Keratinocyte (primary cell): ENCODE measurements at regions not wholly inside any gene's neighbourhood (a gene's known extent, or its start where the extent isn't known, plus 50 kb on each side); places are given as distances from the start of the nearest gene placed in this dataset.

Experiments used
- DNase-seq: peaks from one replicate; pipeline ENCODE4 v3.0.0-alpha.2; 2011; ENCODE audit warnings: low read depth, missing footprints, low spot score
- FAIRE-seq: peaks from 2 replicates; lab custom pipeline; 2011; peaks lifted over from hg19 to GRCh38; lab: Jason Lieb, UNC
- H2AFZ ChIP-seq: 2 replicates; pipeline ENCODE4 v1.6.0; 2012; ENCODE audit warnings: low read length, control low read depth, inconsistent platforms; ENCODE audit not compliant: control insufficient read depth
- H3K27ac ChIP-seq: 2 replicates; pipeline ENCODE4 v1.5.1; 2011; ENCODE audit warnings: low read length; ENCODE audit not compliant: control insufficient read depth, insufficient read depth
- H3K27me3 ChIP-seq: 3 replicates; pipeline ENCODE4 v1.6.0; 2011; ENCODE audit warnings: low read length; ENCODE audit not compliant: control insufficient read depth, insufficient read depth; ENCODE audit errors: extremely low read depth
- H3K36me3 ChIP-seq, 2 experiments: 2 replicates in 1 of 2; 3 replicates in 1 of 2; pipeline ENCODE4 v1.5.1; 2011; ENCODE audit warnings: low read length in 2 of 2, mild to moderate bottlenecking in 1 of 2; ENCODE audit not compliant: control insufficient read depth in 2 of 2, insufficient read depth in 2 of 2; ENCODE audit errors: extremely low read depth in 1 of 2
- H3K4me1 ChIP-seq: 3 replicates; pipeline ENCODE4 v1.5.1; 2011; ENCODE audit warnings: low read length; ENCODE audit not compliant: control insufficient read depth, insufficient read depth; ENCODE audit errors: extremely low read depth
- H3K4me2 ChIP-seq: 3 replicates; pipeline ENCODE4 v1.6.0; 2011; ENCODE audit warnings: low read depth, low read length; ENCODE audit not compliant: control insufficient read depth, insufficient read depth; ENCODE audit errors: extremely low read depth
- H3K4me3 ChIP-seq, 3 experiments: fragments of 200-600 bp in 1 of 3; sonication (generic) in 1 of 3; 2 replicates in 2 of 3; 3 replicates in 1 of 3; pipeline ENCODE4 v1.5.1; 2011 to 2016; ENCODE audit warnings: low read length in 3 of 3, mild to moderate bottlenecking in 3 of 3, control low read depth in 2 of 3, inconsistent platforms in 1 of 3, low read depth in 1 of 3, mixed read lengths in 1 of 3, mixed run types in 1 of 3, moderate library complexity in 1 of 3; ENCODE audit not compliant: control insufficient read depth in 2 of 3, insufficient read depth in 2 of 3; ENCODE audit errors: extremely low read depth in 1 of 3
- H3K79me2 ChIP-seq: 2 replicates; pipeline ENCODE4 v1.6.0; 2012; ENCODE audit warnings: low read length; ENCODE audit not compliant: control insufficient read depth, insufficient read depth
- H3K9ac ChIP-seq: 3 replicates; pipeline ENCODE4 v1.6.0; 2011; ENCODE audit warnings: low read length; ENCODE audit not compliant: control insufficient read depth, insufficient read depth; ENCODE audit errors: extremely low read depth
- H3K9me1 ChIP-seq: 3 replicates; pipeline ENCODE4 v1.6.0; 2011; ENCODE audit warnings: low read length; ENCODE audit not compliant: control insufficient read depth, insufficient read depth; ENCODE audit errors: extremely low read depth
- H3K9me3 ChIP-seq: 2 replicates; pipeline ENCODE4 v1.5.1; 2012; ENCODE audit warnings: low read depth, low read length; ENCODE audit not compliant: control insufficient read depth
- H4K20me1 ChIP-seq: 3 replicates; pipeline ENCODE4 v1.6.0; 2011; ENCODE audit warnings: low read length; ENCODE audit not compliant: control insufficient read depth, insufficient read depth; ENCODE audit errors: extremely low read depth
- EZH2 ChIP-seq: IDR thresholded peaks from one replicate; pipeline ENCODE4 v1.6.1; 2012; ENCODE audit warnings: inconsistent platforms, mild to moderate bottlenecking, low read length, moderate library complexity
- dilution Hi-C: fragments of 300-500 bp; cut with MboI; formaldehyde crosslinking; loops from one replicate; pipeline ENCODE4 v1.7.0; 2020; ENCODE audit warnings: low sequenced_read_pairs; ENCODE audit not compliant: extremely low pct_ligation_motif_present
- TF ChIP-seq, protein P1 (sequence below), 3 experiments: IDR thresholded peaks in 1 of 3; conservative IDR thresholded peaks in 1 of 3; optimal IDR thresholded peaks in 1 of 3; 2 replicates in 2 of 3; 3 replicates in 1 of 3; pipeline versions ENCODE3 to v1.5.1; 2011; ENCODE audit warnings: low read length in 3 of 3, mild to moderate bottlenecking in 3 of 3, moderate library complexity in 2 of 3, control low read depth in 1 of 3, inconsistent platforms in 1 of 3; ENCODE audit not compliant: insufficient read depth in 2 of 3; ENCODE audit errors: extremely low read depth in 1 of 3

DNA sequence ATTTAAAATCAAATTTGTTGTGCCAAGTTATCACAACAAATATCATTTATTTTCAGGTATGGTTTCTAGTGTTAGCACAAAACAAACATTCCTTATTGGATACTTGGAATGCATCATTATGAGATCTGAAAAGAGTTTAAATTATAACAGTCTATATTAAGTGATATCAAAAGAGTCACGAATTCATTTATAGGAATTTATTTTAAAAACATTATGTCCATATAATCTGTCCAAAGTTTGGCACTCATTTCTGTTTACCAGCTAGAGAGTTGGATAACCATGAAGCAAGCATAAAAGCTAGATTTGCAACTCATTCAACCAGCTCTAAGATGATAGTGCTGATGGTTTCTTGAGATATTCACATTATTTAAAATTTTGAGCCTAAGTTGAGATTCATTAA is 453.2 kb downstream of the DOK5 start:
- DNase-seq = no peak
- Histone ChIP-seq H2AFZ (no peak overlapping the region), H3K79me2 (no peaks in the 10 kb centered on the region), H3K27ac (no peak overlapping the region), H3K9ac (no peak overlapping the region), H3K4me2 (no peak overlapping the region), H3K4me3 (no peak overlapping the region), H3K4me1 (no peaks in the 10 kb centered on the region), H4K20me1 (no peaks in the 10 kb centered on the region), H3K9me1 (no peaks in the 10 kb centered on the region), H3K36me3 (no peaks in the 10 kb centered on the region), H3K27me3 (no peaks in the 10 kb centered on the region), H3K9me3 (no peaks in the 10 kb centered on the region)
- FAIRE-seq = no peak
- TF ChIP-seq, protein P1, sequence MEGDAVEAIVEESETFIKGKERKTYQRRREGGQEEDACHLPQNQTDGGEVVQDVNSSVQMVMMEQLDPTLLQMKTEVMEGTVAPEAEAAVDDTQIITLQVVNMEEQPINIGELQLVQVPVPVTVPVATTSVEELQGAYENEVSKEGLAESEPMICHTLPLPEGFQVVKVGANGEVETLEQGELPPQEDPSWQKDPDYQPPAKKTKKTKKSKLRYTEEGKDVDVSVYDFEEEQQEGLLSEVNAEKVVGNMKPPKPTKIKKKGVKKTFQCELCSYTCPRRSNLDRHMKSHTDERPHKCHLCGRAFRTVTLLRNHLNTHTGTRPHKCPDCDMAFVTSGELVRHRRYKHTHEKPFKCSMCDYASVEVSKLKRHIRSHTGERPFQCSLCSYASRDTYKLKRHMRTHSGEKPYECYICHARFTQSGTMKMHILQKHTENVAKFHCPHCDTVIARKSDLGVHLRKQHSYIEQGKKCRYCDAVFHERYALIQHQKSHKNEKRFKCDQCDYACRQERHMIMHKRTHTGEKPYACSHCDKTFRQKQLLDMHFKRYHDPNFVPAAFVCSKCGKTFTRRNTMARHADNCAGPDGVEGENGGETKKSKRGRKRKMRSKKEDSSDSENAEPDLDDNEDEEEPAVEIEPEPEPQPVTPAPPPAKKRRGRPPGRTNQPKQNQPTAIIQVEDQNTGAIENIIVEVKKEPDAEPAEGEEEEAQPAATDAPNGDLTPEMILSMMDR (optimal IDR thresholded peaks at IDR 0.05 in 1 of 3, IDR thresholded peaks at IDR 0.05 in 1 of 3, conservative IDR thresholded peaks at IDR 0.05 in 1 of 3; ENCODE audit: extremely low read depth in 1 of 3, insufficient read depth in 2 of 3, low read length in 3 of 3) = no peak
- no peak for TF ChIP-seq EZH2
- dilution Hi-C loops = no loop called here

DNA sequence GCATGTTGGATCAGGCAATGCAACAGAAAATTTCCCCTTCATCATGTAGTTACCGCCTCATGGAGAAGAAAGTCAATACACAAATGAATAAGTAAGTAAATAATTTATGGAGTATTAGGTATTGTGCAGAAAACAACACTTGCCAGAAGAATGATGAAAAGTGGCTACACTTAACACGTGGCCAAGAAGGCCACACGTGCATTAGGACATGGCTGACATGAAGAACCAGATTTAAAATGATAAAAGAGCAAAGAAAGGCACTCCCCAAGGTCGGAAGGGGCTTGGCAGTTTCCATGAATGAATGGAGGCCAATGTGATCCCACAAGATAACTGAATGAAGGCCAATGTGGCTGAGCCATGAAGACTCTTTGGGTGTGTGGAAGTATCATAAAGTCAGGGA is 447.2 kb downstream of the DOK5 start:
- H3K4me3 ChIP-seq = no peak overlapping the region
- H3K79me2 ChIP-seq = no peaks in the 10 kb centered on the region
- no peaks in the 10 kb centered on the region for H3K9me3 ChIP-seq
- no peaks in the 10 kb centered on the region for H3K4me1 ChIP-seq
- no peaks in the 10 kb centered on the region for H4K20me1 ChIP-seq
- no peaks in the 10 kb centered on the region for H3K36me3 ChIP-seq
- no peaks in the 10 kb centered on the region for H3K9me1 ChIP-seq
- H2AFZ ChIP-seq = no peak overlapping the region
- no peak overlapping the region for H3K9ac ChIP-seq
- H3K27me3 ChIP-seq = no peaks in the 10 kb centered on the region
- no peak overlapping the region for H3K27ac ChIP-seq
- FAIRE-seq = no peak
- DNase-seq = no peak
- dilution Hi-C loops = no loop called here
- no peak overlapping the region for H3K4me2 ChIP-seq
- TF ChIP-seq, protein P1 (optimal IDR thresholded peaks at IDR 0.05 in 1 of 3, IDR thresholded peaks at IDR 0.05 in 1 of 3, conservative IDR thresholded peaks at IDR 0.05 in 1 of 3; ENCODE audit: extremely low read depth in 1 of 3, insufficient read depth in 2 of 3, low read length in 3 of 3) = no peak
- no peak for TF ChIP-seq EZH2
